ENCODE measurements at regions not wholly inside any gene's neighbourhood (a gene's known extent, or its start where the extent isn't known, plus 50 kb on each side); places are given as distances from the start of the nearest gene placed in this dataset.

GRCh38 chr3:117266806-117267205 is 557.2 kb downstream of the TUSC7 start:
- no peak for DNase-seq

GRCh38 chr3:117268318-117268717 is 558.7 kb downstream of the TUSC7 start:
- no peak for DNase-seq

GRCh38 chr3:117272274-117272673 is 562.7 kb downstream of the TUSC7 start:
- DNase-seq, result no peak

- DNase-seq, result no peak
Observed at GRCh38 chr3:117272876-117273523, 563.4 kb downstream of the TUSC7 start.

- no peak for DNase-seq
Observed at GRCh38 chr3:117277816-117278215, 568.2 kb downstream of the TUSC7 start.

- DNase-seq, result no peak
Observed at GRCh38 chr3:117278424-117279190, 569.0 kb downstream of the TUSC7 start.

GRCh38 chr3:117281371-117281770 is 571.8 kb downstream of the TUSC7 start:
- no peak for DNase-seq

GRCh38 chr3:117282566-117282965 is 573.0 kb downstream of the TUSC7 start:
- DNase-seq, result no peak

GRCh38 chr3:117285737-117286136 is 576.2 kb downstream of the TUSC7 start:
- no peak for DNase-seq

GRCh38 chr3:117286488-117286887 is 576.9 kb downstream of the TUSC7 start:
- DNase-seq, result no peak

- no peak for DNase-seq
Observed at GRCh38 chr3:117287602-117288001, 578.0 kb downstream of the TUSC7 start.

GRCh38 chr3:117291476-117291875 is 581.9 kb downstream of the TUSC7 start:
- no peak for DNase-seq

- DNase-seq, result no peak
Observed at GRCh38 chr3:117297065-117297464, 587.5 kb downstream of the TUSC7 start.

GRCh38 chr3:117297541-117297940 is 588.0 kb downstream of the TUSC7 start:
- no peak for DNase-seq

- DNase-seq, result no peak
Observed at GRCh38 chr3:117298273-117298672, 588.7 kb downstream of the TUSC7 start.

- DNase-seq, result no peak
Observed at GRCh38 chr3:117302428-117302827, 592.8 kb downstream of the TUSC7 start.

GRCh38 chr3:117303443-117303842 is 593.9 kb downstream of the TUSC7 start:
- DNase-seq, result no peak

GRCh38 chr3:117304681-117305080 is 595.1 kb downstream of the TUSC7 start:
- no peak for DNase-seq

GRCh38 chr3:117305681-117306080 is 596.1 kb downstream of the TUSC7 start:
- DNase-seq, result no peak

- DNase-seq, result no peak
Observed at GRCh38 chr3:117306299-117306698, 596.7 kb downstream of the TUSC7 start.

GRCh38 chr3:117308353-117308752 is 598.8 kb downstream of the TUSC7 start:
- no peak for DNase-seq

- no peak for DNase-seq
Observed at GRCh38 chr3:117308756-117309155, 599.2 kb downstream of the TUSC7 start.

GRCh38 chr3:117310536-117310935 is 601.0 kb downstream of the TUSC7 start:
- no peak for DNase-seq

- DNase-seq, result no peak
Observed at GRCh38 chr3:117314441-117315150, 605.0 kb downstream of the TUSC7 start.

Data from stimulated activated CD4-positive, alpha-beta T cell treated with anti-CD3 and anti-CD28 coated beads, Interleukin-1b, Interleukin-23, amount 100 ng/mL, for 48 hours (primary cell).